B cell (primary cell): ENCODE measurements at regions not wholly inside any gene's neighbourhood (a gene's known extent, or its start where the extent isn't known, plus 50 kb on each side); places are given as distances from the start of the nearest gene placed in this dataset.

Experiments
- ATAC-seq: fragments of 200-7000 bp; cut with Tn5 transposase; one replicate; pipeline ENCODE4 v1.10.0; 2021; ENCODE audit warnings: low read depth, mild to moderate bottlenecking, moderate number of reproducible peaks, moderate library complexity
- CTCF ChIA-PET: fragments of 350-600 bp; sonication (Branson Sonifier 250); formaldehyde crosslinking; loops from one replicate; lab custom pipeline; 2021; ENCODE audit warnings: antibody characterized with exemption, inconsistent platforms; lab: Charles Lee
- POLR2A ChIA-PET: fragments of 350-600 bp; sonication (Branson Sonifier 250); formaldehyde crosslinking; loops from one replicate; lab custom pipeline; 2021; ENCODE audit warnings: antibody characterized with exemption; lab: Charles Lee
- DNase-seq: peaks from one replicate; pipeline ENCODE4 v3.0.0; 2013
- H2AFZ ChIP-seq: 2 replicates; pipeline ENCODE4 v1.6.1; 2012; ENCODE audit warnings: mild to moderate bottlenecking, low read depth, low read length; ENCODE audit not compliant: insufficient read depth, poor library complexity, severe bottlenecking
- H3K27ac ChIP-seq, 2 donors: 1 replicate in 1 of 2; 2 replicates in 1 of 2; pipeline ENCODE4 v1.5.1; 2012 to 2013; ENCODE audit warnings: low read length in 2 of 2, mild to moderate bottlenecking in 2 of 2, moderate library complexity in 1 of 2
- H3K27me3 ChIP-seq, 4 experiments: fragments of 200-600 bp in 1 of 4; sonication (generic) in 1 of 4; replicated peaks in 1 of 4; 1 replicate in 2 of 4; 2 replicates in 2 of 4; pipeline versions ENCODE4 v1.6.1 to v1.7.0; 2013 to 2016; ENCODE audit warnings: low read length in 3 of 4, mild to moderate bottlenecking in 2 of 4, mixed read lengths in 1 of 4, moderate library complexity in 1 of 4; ENCODE audit not compliant: insufficient read depth in 4 of 4, control insufficient read depth in 3 of 4; ENCODE audit errors: control extremely low read depth in 1 of 4
- H3K36me3 ChIP-seq, 2 experiments: replicated peaks in 1 of 2; 1 replicate in 1 of 2; 2 replicates in 1 of 2; pipeline versions ENCODE4 v1.6.1 to v1.7.1; 2013; ENCODE audit warnings: low read length in 1 of 2; ENCODE audit not compliant: insufficient read depth in 2 of 2, control insufficient read depth in 1 of 2; ENCODE audit errors: control extremely low read depth in 1 of 2, extremely low read depth in 1 of 2
- H3K4me1 ChIP-seq, 2 donors: fragments of 200-600 bp in 1 of 2; sonication (generic) in 1 of 2; 1 replicate in 1 of 2; 2 replicates in 1 of 2; pipeline versions ENCODE4 v1.5.1 to v1.6.1; 2013 to 2017; ENCODE audit warnings: low read length in 2 of 2; ENCODE audit not compliant: control insufficient read depth in 2 of 2, insufficient read depth in 2 of 2
- H3K4me2 ChIP-seq: replicated peaks from 2 replicates; pipeline ENCODE3; 2012; ENCODE audit warnings: mild to moderate bottlenecking, low read depth, low read length; ENCODE audit not compliant: poor library complexity, severe bottlenecking
- H3K4me3 ChIP-seq, 5 experiments: fragments of 200-600 bp in 1 of 5; sonication (generic) in 1 of 5; 1 replicate in 3 of 5; 2 replicates in 2 of 5; pipeline versions ENCODE4 v1.5.1 to v1.7.0; 2011 to 2016; ENCODE audit warnings: low read length in 4 of 5, mild to moderate bottlenecking in 4 of 5, low read depth in 2 of 5, control low read depth in 1 of 5, moderate library complexity in 1 of 5; ENCODE audit not compliant: insufficient read depth in 1 of 5; ENCODE audit errors: control extremely low read depth in 1 of 5, extremely low read depth in 1 of 5
- H3K79me2 ChIP-seq: fragments of 200-600 bp; sonication (generic); one replicate; pipeline ENCODE4 v1.6.0; 2016; ENCODE audit warnings: low read length; ENCODE audit not compliant: control insufficient read depth, insufficient read depth
- H3K9ac ChIP-seq: fragments of 200-600 bp; sonication (generic); 2 replicates; pipeline ENCODE4 v1.6.1; 2017; ENCODE audit warnings: mild to moderate bottlenecking, low read length, moderate library complexity
- H3K9me3 ChIP-seq, 3 donors: one replicate each; pipeline versions ENCODE4 v1.6.1 to v1.7.1; 2013; ENCODE audit warnings: low read length in 2 of 3; ENCODE audit not compliant: control insufficient read depth in 2 of 3, insufficient read depth in 1 of 3; ENCODE audit errors: control extremely low read depth in 1 of 3
- H4K20me1 ChIP-seq: 2 replicates; pipeline ENCODE4 v1.6.0; 2012; ENCODE audit warnings: mild to moderate bottlenecking, low read length; ENCODE audit not compliant: insufficient read depth, control insufficient read depth, poor library complexity, severe bottlenecking
- H3K27ac Mint-ChIP-seq: one replicate; pipeline ENCODE4 v1.8.0; 2021; ENCODE audit warnings: mixed read lengths
- H3K27me3 Mint-ChIP-seq: one replicate; pipeline ENCODE4 v1.8.0; 2021; ENCODE audit warnings: mixed read lengths
- H3K4me1 Mint-ChIP-seq: one replicate; pipeline ENCODE4 v1.8.0; 2021; ENCODE audit warnings: mixed read lengths
- H3K4me3 Mint-ChIP-seq: one replicate; pipeline ENCODE4 v1.8.0; 2021; ENCODE audit warnings: mixed read lengths
- H3K9me3 Mint-ChIP-seq: one replicate; pipeline ENCODE4 v1.8.0; 2022; ENCODE audit warnings: mixed read lengths; ENCODE audit not compliant: insufficient read depth
- CTCF ChIP-seq: fragments of 200-600 bp; IDR thresholded peaks from one replicate; pipeline ENCODE4 v1.8.0; 2022; ENCODE audit warnings: antibody characterized with exemption, mild to moderate bottlenecking
- EZH2 ChIP-seq: IDR thresholded peaks from 2 replicates; pipeline ENCODE4 v1.6.1; 2012; ENCODE audit warnings: borderline replicate concordance, low read depth, mild to moderate bottlenecking, moderate library complexity, low read length; ENCODE audit not compliant: insufficient read depth, poor library complexity, severe bottlenecking
- WGBS: methylation state at CpG from one replicate; pipeline ENCODE4 v1.1.5; 2013; ENCODE audit warnings: missing lambda C conversion rate; ENCODE audit not compliant: insufficient coverage; 5-methylcytosine and 5-hydroxymethylcytosine counted together
- intact Hi-C: fragments of 100-400 bp; cut with micrococcal nuclease; formaldehyde crosslinking; loops from one replicate; pipeline ENCODE4 v1.10.0; 2022

- ATAC-seq (no peak), DNase-seq (no peak)
- no peak overlapping the region for H2AFZ ChIP-seq
- no peak overlapping the region for H3K9ac ChIP-seq
- H3K4me1 ChIP-seq, result no peaks in the 10 kb centered on the region
- ChIA-PET CTCF (no interaction called here), POLR2A (no interaction called here)
- H4K20me1 ChIP-seq, result no peaks in the 10 kb centered on the region
- H3K4me1 Mint-ChIP-seq, result no peaks in the 10 kb centered on the region
- no peak overlapping the region for H3K4me2 ChIP-seq
- no peak overlapping the region for H3K4me3 Mint-ChIP-seq
- no peak for TF ChIP-seq EZH2
- no peak for TF ChIP-seq CTCF
- intact Hi-C loops, result no loop called here
- H3K27me3 Mint-ChIP-seq, result peaks cover 22% of the 10 kb centered on the region
- H3K27ac Mint-ChIP-seq, result no peak overlapping the region
- WGBS, result no CpG with 5 or more reads among the region's 2 CpGs
- H3K4me3 ChIP-seq, result no peak overlapping the region
- H3K27me3 ChIP-seq, result peaks cover 0 to 10% (median 0%) of the 10 kb centered on the region in 4 experiments
- H3K79me2 ChIP-seq, result no peaks in the 10 kb centered on the region
- H3K9me3 ChIP-seq, result no peaks in the 10 kb centered on the region
- no peak overlapping the region for H3K27ac ChIP-seq
- peaks cover 3% of the 10 kb centered on the region for H3K9me3 Mint-ChIP-seq
- H3K36me3 ChIP-seq, result no peaks in the 10 kb centered on the region
Measured at GRCh38 chr18:47542551-47542950, 291.1 kb upstream of the SKOR2 start.

GRCh38 chr18:47531717-47532116 lies 280.3 kb upstream of the SKOR2 start:
- Histone ChIP-seq H3K9ac (no peak overlapping the region), H3K4me3 (no peak overlapping the region), H3K79me2 (no peaks in the 10 kb centered on the region), H3K4me2 (no peak overlapping the region), H3K36me3 (no peaks in the 10 kb centered on the region), H3K27ac (no peak overlapping the region), H4K20me1 (no peaks in the 10 kb centered on the region), H2AFZ (no peak overlapping the region), H3K9me3 (no peaks in the 10 kb centered on the region), H3K27me3 (peaks cover 0 to 24% (median 0%) of the 10 kb centered on the region in 4 experiments), H3K4me1 (no peaks in the 10 kb centered on the region)
- H3K27ac Mint-ChIP-seq, result no peak overlapping the region
- H3K4me1 Mint-ChIP-seq, result no peaks in the 10 kb centered on the region
- ATAC-seq (no peak), DNase-seq (no peak)
- intact Hi-C loops, result no loop called here
- peaks cover 43% of the 10 kb centered on the region for H3K27me3 Mint-ChIP-seq
- no peak overlapping the region for H3K4me3 Mint-ChIP-seq
- no peak for TF ChIP-seq CTCF
- no peak for TF ChIP-seq EZH2
- no peaks in the 10 kb centered on the region for H3K9me3 Mint-ChIP-seq
- POLR2A ChIA-PET, result no interaction called here
- CTCF ChIA-PET, result no interaction called here
- 14% methylated on average over 27 of the region's 27 CpGs for WGBS
